GM19193 (cell line): ENCODE measurements at regions not wholly inside any gene's neighbourhood (a gene's known extent, or its start where the extent isn't known, plus 50 kb on each side); places are given as distances from the start of the nearest gene placed in this dataset.

ENCODE experiments used
- POLR2A ChIP-seq: IDR thresholded peaks from 4 replicates; pipeline ENCODE4 v1.6.1; 2011; ENCODE audit not compliant: insufficient read depth, insufficient read length; ENCODE audit errors: extremely low read depth

DNA sequence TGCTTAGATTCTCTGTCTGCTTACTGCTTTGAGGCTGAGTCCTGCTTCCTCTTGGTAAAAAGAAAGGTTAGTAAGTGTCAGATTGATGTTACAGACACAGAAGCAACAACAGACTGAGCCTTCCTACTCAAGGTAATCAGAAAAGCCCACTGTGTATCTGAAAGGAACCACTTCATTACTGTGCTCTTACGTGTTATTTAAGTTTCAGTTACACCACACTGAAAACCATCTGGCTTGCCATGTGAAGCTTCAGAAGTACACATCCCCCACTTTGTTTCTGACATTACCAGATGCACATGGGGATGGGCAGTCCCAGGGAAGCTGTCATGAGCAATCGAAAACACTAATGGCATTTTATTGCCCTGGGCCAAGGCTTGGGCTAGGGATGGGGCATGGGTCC, 1290.1 kb downstream of the AACS start:
- TF ChIP-seq POLR2A: no peak

DNA sequence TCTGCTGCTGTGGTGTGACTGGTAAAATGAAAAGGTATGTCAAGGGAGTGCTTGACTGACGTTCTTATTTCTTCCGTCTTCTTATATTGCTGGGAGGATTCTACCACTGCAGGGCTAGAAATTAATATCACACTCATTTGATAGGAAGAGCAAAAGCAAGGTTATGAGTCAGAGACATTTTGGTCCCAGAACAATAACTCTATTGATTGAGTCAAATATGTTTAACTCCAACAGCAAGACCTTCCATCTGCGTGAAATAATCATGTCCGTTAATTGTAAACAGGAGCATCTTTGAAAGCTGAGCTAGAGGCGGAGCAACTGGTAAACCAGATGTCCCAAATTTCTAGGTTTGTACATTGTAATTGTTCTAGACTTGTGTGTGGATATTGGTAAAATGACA, 1293.6 kb downstream of the AACS start:
- TF ChIP-seq POLR2A: no peak

DNA sequence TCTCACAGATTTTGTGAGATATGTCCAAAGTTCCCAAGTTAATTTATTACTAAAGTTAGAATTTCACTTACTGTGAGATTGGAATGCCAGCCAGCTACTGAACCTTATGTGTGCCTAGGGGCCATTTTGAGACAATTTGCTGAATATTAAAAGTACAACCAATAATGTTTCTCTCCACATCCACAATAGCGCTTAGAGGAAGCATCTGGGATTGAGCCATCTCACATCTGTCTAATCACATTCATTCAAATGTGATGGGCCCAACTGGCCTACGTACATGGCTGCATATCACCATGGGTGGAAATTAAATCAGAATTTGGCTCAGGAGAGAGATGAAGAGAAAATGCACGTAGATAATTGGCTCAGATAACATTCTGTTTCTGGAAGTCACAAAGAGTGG, 1294.0 kb downstream of the AACS start:
- TF ChIP-seq POLR2A: no peak

DNA sequence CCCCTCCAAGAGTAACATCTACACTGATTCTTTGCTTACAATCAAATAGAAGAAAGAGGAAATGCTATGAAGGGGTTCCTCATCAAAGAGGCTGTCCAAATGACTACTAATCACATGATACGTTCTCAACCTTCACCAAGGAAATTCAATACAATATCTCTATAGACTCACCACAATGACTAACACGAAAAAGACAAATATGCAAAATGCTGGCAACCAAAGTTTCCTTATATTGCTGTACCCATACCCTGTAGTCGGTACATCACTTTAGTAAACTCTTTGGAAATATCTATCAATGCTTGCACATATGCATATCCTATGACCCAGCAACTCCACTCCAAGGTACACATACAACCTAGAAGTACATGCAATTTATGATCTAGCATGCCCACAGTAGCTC, 1296.6 kb downstream of the AACS start:
- no peak for TF ChIP-seq POLR2A

DNA sequence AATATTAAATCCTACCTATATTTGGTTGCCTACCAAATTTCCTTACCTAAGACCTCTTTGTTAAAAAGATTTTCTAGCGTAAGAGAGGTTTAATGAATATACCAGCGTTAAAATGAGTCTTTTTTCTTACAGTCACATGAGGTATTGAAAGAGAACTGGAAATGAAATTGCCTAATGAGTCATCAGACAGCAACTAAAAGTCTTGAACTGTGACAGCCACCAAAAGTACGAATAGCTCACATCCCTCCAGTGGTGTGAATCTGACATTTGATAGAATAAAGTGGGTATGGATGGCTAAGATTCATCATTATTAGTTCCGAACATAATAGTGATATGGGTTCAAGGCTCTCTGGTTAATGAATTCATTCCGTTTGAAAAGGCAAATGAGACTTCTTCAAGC, 1297.3 kb downstream of the AACS start:
- no peak for TF ChIP-seq POLR2A

DNA sequence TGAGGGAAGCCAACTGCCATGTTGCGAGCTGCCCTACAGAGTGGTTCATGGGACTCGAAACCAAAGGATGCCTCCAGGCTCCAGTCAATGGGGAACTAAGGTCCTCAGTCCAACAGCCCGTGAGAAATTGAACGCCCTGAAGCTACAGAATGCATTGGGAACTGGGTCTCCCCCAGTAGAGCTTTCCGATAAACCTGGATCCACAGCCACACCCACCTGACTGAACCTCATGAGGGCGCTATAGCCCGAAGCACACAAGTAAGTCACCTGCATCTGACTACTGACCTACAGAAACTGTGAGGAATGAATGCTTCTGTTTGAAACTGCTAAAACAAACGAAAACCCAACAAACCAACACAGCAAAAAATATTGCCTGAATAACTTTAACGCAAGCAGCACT, 1297.7 kb downstream of the AACS start:
- TF ChIP-seq POLR2A: no peak

DNA sequence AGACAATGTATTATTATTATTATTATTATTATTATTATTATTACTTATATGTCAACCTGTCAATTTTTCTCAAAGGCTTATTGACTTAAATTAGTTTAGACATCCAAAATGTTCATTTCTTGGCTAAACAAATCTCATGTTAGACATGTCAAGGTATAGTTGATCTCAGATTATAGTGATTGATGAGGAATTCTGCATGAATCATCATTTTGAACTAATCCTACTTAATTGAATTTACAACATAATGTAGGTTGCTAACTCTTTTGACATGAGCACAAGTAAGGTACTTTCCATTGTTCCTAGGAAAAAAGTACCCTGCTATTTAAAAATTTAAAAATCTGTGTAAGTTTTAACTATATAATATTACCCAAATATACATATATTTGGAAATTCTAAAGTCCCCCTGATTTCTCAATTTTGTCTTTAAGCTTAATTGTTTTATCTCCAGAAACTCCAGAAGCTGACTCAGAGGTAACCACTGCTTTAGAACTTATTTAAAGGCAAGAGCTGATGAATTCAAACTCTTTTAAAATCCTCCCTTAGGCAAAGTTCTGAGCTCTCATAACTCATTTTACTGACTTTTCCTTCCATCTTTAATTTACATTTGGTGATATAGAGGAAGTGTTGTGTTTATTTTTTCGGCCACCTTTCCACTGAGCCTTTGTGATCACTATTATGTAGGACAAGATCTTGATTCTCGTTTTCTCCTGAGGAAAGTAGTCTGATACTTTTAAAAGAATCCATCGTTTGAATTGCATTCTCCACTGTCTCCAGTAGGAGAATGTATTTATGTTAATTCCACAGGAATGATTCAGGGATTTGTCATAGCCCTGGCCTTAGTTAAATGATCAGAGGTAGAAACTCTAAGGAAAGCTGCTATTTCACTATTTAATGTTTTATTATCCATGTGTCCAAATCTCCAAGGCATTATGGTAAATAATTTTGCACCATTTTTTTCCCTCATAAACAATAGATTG, 1304.5 kb downstream of the AACS start:
- TF ChIP-seq POLR2A: no peak

DNA sequence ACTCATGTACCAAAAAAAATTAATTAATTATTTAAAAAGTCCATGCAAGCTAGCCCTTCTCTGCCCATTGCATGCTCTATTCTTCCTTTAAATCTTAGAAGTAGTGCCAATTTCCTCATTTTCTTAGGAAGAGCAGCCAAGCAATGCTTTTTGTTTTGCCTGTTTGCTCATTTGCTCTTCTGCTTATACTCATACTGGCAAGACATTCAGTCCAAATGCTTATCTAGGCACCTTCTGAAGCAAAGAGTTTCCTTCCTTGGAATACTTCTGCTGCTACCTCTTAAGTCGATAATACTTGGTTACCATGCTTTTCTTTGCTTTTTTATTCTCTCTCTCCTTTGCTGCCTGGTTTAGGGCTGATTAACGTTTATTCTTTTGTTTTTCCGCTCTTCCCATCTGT, 1318.3 kb downstream of the AACS start:
- TF ChIP-seq POLR2A: no peak

DNA sequence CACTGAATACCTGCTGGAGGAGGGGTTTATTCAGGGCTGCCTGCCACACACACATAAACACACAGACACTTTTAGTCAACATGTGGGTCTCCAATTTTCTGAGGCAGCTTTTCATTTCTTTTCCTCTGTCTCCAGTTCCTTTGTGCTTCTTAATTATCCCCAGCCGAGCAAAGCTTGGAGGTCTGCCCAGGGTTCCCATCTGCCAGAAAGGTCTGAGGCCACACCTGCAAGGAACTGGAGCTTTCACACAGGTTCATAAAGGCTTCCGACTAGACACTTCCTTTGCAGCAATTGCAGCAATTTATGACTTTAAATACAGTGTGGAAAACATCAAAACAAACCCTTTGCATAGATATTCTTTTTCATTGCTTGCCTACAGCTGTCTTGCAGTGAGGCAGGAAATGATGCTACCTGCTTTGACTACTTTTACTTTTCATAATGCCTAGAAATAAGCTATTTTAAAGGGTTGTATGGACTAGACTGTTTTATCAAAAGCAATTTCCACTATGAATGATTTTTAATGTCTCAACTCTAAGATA, 1318.9 kb downstream of the AACS start:
- no peak for TF ChIP-seq POLR2A

DNA sequence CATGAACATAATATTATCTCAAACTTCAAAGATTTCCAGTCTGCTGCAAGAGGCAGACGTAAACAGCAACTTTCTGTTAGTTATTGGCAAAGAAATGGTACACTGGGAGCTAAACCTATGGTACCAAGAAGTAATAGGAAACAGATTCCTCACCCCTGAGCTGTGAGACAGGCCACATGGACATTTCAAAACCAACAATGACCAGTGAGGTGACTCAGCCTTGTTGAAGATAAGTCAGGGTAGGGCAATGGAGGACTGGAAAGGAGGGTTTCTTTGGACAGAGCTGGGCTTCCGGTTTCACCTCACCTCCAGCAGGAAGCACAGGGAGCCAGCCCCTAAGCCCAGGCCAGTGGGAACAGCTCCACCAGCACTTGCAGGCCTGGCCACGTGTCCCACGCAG, 1320.5 kb downstream of the AACS start:
- no peak for TF ChIP-seq POLR2A

DNA sequence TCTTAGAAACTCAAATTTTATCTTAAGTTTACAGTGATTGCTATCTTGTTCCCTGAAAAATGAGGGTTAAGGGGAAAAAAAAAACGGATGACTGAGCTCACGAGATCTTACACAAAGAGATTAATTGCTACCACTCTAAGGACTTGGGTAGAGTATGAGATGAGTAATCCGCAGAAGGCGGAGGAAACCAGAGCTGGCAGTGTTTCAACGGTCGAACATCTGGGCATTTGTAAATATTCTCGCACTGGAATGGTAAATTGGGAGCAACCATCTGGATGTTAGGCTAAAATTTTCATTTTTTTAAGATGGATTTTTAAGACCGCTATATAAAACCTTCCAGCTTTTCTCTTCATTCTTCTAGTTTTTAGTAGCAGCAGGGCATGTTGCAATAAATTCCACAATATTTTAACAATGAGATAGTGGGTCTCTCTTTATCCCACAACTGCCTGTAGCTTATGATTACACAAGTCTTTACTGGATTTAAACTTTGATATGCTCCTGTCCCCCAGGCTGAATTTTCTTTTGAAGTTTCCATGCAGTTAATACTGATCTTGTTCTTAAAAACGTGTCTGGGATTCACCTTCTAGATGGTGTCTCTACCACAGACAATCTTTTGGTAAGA, 1324.1 kb downstream of the AACS start:
- TF ChIP-seq POLR2A: no peak

DNA sequence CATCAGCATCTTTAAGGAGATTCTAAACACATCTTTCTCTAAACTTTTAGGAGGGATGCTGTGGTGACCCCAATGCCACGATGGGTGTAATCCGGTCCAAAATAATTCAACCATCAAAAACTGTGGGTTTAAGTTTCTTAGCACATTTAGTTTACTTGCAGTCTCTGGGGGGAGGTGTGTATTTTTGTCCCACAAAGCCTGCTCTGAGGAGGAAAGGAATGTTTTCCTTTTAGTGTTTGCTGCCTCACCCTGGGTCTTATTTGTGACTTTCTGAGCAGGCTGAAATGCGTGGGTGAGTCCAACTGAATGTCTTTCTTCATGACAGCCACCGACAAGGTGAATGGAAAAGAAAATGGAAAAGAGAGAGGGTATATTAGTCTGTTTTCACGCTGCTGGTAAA, 1324.7 kb downstream of the AACS start:
- TF ChIP-seq POLR2A: no peak

DNA sequence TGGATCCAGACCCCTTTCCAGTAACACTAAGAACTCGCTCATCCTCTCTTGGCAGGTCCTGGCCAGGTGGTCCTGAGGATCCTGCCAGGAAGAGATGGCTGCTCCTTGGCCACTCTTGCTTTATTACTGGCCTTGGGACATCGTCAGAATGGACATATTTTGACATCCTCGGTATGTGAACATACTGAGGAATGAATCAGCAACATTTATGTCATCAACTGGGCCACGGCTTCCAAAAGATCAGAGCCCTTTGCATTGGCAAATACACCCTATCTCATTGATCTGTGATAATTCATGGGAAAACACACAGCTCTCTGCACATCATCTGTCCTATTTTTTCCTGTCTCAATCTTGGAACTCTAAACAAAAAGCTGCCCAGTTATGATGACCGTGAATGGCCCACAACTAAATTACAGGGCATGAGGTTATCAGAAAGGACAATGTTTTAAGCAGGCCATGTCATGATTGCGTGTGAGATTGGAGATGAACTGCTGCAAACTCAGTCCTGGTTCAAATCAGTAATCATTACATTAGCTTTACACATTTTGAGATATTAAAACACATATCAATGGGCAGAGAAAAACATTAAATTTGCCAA, 1325.8 kb downstream of the AACS start:
- TF ChIP-seq POLR2A: no peak

DNA sequence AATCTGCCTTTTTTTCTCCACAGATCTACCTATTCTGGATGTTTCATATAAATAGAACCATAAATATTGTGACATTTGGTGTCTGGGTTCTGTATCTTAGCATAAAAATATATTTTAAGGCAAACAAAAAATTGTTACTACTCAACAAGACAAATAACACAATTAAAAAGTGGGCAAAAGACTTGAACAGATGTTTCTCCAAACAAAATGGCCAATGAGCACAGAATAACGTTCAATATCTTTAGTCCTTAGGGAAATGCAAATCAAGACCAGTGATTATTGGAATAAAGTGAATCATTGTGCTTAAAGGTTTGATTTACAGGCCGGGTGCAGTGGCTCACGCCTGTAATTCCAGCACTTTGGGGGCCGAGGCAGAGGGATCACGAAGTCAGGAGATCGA, 1331.3 kb downstream of the AACS start:
- TF ChIP-seq POLR2A: no peak

DNA sequence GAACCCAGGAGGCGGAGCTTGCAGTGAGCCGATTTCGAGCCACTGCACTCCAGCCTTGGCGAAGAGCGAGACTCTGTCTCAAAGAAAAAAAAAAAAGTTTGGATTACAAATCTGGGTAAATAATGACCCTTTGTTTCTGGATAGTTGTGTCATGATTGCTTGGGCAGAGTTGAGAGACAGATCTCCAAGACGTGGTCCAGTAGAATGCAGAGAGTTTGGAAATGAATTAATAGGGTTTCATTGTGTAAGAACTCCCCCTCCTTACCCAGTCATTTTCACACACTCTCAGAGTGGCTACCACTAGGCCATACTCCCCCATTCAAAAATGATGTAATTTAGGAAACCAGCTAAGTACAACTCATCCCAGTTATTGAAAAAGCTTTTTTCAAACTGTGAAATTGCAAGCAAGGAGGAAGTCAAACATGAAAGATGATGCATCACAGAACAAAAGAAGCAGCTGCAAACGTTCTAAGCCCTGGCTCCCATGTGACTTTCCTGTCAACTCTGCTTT, 1331.9 kb downstream of the AACS start:
- TF ChIP-seq POLR2A: no peak
